ENCODE measurements at regions not wholly inside any gene's neighbourhood (a gene's known extent, or its start where the extent isn't known, plus 50 kb on each side); places are given as distances from the start of the nearest gene placed in this dataset.
"Not testable (repeated sequence)": the region's sequence is repeated elsewhere in the genome, so short reads cannot be mapped to it uniquely, and the experiment has no call there.

DNA sequence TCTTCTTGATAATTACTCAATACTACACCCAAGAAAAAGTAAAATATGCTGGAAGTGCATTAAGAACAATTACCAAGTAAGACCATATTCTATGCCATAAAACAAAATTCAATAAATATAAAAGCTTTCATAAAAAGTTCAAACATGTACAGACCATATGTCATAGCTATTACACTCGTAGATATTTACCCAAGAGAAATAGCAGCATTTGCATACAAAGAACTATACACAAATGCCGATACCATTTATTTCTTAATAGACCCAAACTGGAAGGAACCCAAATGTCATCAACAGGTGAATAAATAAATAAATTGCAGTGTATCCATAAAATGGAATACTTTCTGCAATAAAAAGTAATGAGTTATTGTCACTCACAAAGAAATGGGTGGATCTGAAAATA lies 78.3 kb upstream of the SLC16A7 start:
- Histone ChIP-seq H3K27me3 (ENCODE audit: control insufficient read depth in 1 of 2, insufficient read depth in 2 of 2, low read length in 2 of 2) (no peaks in the 10 kb centered on the region), H3K4me1 (ENCODE audit: insufficient read depth, low read length) (no peaks in the 10 kb centered on the region), H3K4me3 (ENCODE audit: low read depth in 1 of 2, low read length in 2 of 2) (no peak overlapping the region), H3K36me3 (ENCODE audit: insufficient read depth, low read length) (no peaks in the 10 kb centered on the region), H3K9ac (ENCODE audit: low read length) (no peak overlapping the region), H3K27ac (ENCODE audit: low read depth, low read length) (no peak overlapping the region), H3K9me3 (ENCODE audit: low read length) (no peaks in the 10 kb centered on the region)

DNA sequence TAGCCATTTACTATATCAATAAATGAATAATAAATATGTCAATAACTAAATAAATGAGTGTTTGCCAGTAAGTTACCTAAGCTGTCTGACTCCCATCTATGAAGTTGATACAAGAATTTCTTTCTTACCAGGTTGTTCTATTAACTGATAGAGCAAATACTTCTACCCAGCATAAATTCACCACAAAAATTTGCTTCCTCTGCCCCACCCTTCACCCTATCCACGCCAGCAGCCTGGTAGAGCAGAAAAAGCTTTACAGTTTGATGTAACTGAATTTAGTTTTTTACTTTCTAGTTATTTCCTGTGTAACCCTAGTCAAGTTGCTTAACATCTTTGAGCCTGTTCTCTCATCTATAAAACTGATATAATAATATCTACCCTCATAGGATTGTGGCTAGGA lies 94.9 kb upstream of the SLC16A7 start:
- no peak overlapping the region for H3K4me3 ChIP-seq (ENCODE audit: low read depth in 1 of 2, low read length in 2 of 2)
- H3K4me1 ChIP-seq (ENCODE audit: insufficient read depth, low read length), result no peaks in the 10 kb centered on the region
- H3K9ac ChIP-seq (ENCODE audit: low read length), result no peak overlapping the region
- no peaks in the 10 kb centered on the region for H3K27me3 ChIP-seq (ENCODE audit: control insufficient read depth in 1 of 2, insufficient read depth in 2 of 2, low read length in 2 of 2)
- H3K9me3 ChIP-seq (ENCODE audit: low read length), result no peaks in the 10 kb centered on the region
- no peak overlapping the region for H3K27ac ChIP-seq (ENCODE audit: low read depth, low read length)
- no peaks in the 10 kb centered on the region for H3K36me3 ChIP-seq (ENCODE audit: insufficient read depth, low read length)

DNA sequence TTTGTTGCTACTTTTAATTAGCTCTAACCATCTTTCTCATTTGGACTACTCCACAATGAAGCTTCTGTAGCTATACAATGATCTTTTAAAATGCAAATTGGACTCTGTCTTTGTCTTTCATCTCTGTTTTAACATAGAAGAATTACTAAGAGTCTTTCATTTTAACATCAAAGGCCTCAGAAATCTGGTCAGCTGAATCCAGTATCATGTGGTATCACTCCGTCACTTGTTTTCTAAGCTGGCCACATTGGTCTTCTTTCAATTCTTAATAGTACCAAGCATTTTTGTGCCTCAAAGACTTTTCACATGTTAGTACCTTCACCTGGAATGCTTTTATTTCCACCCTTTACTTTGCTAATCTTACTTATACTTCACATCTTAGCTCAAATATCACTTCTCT lies 95.5 kb upstream of the SLC16A7 start:
- no peak overlapping the region for H3K9ac ChIP-seq (ENCODE audit: low read length)
- H3K27me3 ChIP-seq (ENCODE audit: control insufficient read depth in 1 of 2, insufficient read depth in 2 of 2, low read length in 2 of 2), result no peaks in the 10 kb centered on the region
- H3K36me3 ChIP-seq (ENCODE audit: insufficient read depth, low read length), result no peaks in the 10 kb centered on the region
- no peak overlapping the region for H3K4me3 ChIP-seq (ENCODE audit: low read depth in 1 of 2, low read length in 2 of 2)
- no peak overlapping the region for H3K27ac ChIP-seq (ENCODE audit: low read depth, low read length)
- no peaks in the 10 kb centered on the region for H3K4me1 ChIP-seq (ENCODE audit: insufficient read depth, low read length)
- no peaks in the 10 kb centered on the region for H3K9me3 ChIP-seq (ENCODE audit: low read length)

DNA sequence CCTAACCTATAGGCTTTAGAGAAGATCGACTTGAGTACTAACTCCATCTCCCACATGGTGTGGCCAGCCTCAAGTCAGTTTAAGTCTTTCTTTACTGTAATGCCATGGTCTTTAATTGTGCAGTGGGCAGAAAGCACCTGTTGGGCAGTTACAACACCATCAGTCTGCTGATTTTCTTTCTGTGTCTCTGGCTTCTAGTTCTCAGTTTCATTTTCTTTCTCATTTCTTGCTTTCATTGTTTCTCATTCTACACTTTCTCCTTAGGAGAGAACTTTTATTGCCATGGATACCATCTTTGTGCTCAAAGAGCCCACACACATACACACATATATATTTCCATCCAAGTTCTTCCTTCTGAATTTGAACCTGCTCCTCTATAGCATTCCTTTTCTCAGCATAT lies 96.1 kb upstream of the SLC16A7 start:
- Histone ChIP-seq H3K4me1 (ENCODE audit: insufficient read depth, low read length) (no peaks in the 10 kb centered on the region), H3K36me3 (ENCODE audit: insufficient read depth, low read length) (no peaks in the 10 kb centered on the region), H3K27ac (ENCODE audit: low read depth, low read length) (no peak overlapping the region), H3K4me3 (ENCODE audit: low read depth in 1 of 2, low read length in 2 of 2) (no peak overlapping the region), H3K9ac (ENCODE audit: low read length) (no peak overlapping the region), H3K27me3 (ENCODE audit: control insufficient read depth in 1 of 2, insufficient read depth in 2 of 2, low read length in 2 of 2) (no peaks in the 10 kb centered on the region), H3K9me3 (ENCODE audit: low read length) (no peaks in the 10 kb centered on the region)

DNA sequence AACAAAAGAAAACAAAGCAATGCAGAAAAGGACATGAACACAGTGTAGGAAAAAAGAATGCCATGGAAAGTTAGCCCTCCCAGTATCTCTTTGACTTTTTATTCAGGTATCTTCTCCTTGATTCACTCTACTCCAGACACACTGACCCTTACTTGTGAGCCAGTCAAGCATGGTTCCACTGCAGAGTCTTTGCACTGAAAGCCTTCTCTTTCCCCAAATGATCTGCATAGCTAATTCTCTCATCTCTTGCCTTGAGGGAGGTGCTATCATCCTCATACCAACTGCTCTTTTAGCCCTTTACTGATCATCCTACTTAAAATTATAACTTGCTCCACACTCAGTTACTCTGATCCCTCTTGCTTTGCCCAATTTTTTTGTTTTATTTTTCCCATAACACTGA lies 101.2 kb upstream of the SLC16A7 start:
- Histone ChIP-seq H3K27ac (ENCODE audit: low read depth, low read length) (no peak overlapping the region), H3K9ac (ENCODE audit: low read length) (no peak overlapping the region), H3K27me3 (ENCODE audit: control insufficient read depth in 1 of 2, insufficient read depth in 2 of 2, low read length in 2 of 2) (no peaks in the 10 kb centered on the region), H3K4me3 (ENCODE audit: low read depth in 1 of 2, low read length in 2 of 2) (no peak overlapping the region), H3K4me1 (ENCODE audit: insufficient read depth, low read length) (no peaks in the 10 kb centered on the region), H3K9me3 (ENCODE audit: low read length) (no peaks in the 10 kb centered on the region), H3K36me3 (ENCODE audit: insufficient read depth, low read length) (no peaks in the 10 kb centered on the region)

DNA sequence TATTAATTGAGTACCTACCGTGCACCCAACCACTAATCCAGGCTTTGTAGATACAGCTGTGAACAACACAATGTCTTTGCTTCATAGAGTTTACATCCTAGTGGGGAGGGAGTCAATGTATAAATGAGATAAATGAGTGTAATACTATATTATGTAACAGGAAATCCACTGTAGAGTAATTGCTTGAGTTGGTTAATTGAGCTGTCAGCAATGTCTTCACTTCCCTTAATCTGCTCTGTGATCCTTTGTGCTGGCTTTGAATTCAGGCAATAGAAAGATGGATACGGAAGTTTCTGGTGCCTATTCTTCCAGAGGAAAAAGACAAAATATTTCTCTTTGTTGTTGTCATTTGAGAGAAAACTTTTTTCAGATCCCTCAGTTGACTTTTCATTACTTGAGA lies 104.0 kb upstream of the SLC16A7 start:
- Histone ChIP-seq H3K27ac (ENCODE audit: low read depth, low read length) (no peak overlapping the region), H3K9me3 (ENCODE audit: low read length) (no peaks in the 10 kb centered on the region), H3K4me1 (ENCODE audit: insufficient read depth, low read length) (no peaks in the 10 kb centered on the region), H3K27me3 (ENCODE audit: control insufficient read depth in 1 of 2, insufficient read depth in 2 of 2, low read length in 2 of 2) (no peaks in the 10 kb centered on the region), H3K36me3 (ENCODE audit: insufficient read depth, low read length) (no peaks in the 10 kb centered on the region), H3K9ac (ENCODE audit: low read length) (no peak overlapping the region), H3K4me3 (ENCODE audit: low read depth in 1 of 2, low read length in 2 of 2) (no peak overlapping the region)

GRCh38 chr12:59486827-59487226 lies 109.0 kb upstream of the SLC16A7 start:
- Histone ChIP-seq H3K9ac (ENCODE audit: low read length) (no peak overlapping the region), H3K36me3 (ENCODE audit: insufficient read depth, low read length) (no peaks in the 10 kb centered on the region), H3K27ac (ENCODE audit: low read depth, low read length) (no peak overlapping the region), H3K4me3 (ENCODE audit: low read depth in 1 of 2, low read length in 2 of 2) (no peak overlapping the region), H3K4me1 (ENCODE audit: insufficient read depth, low read length) (no peaks in the 10 kb centered on the region), H3K9me3 (ENCODE audit: low read length) (no peaks in the 10 kb centered on the region), H3K27me3 (ENCODE audit: control insufficient read depth in 1 of 2, insufficient read depth in 2 of 2, low read length in 2 of 2) (no peaks in the 10 kb centered on the region)

GRCh38 chr12:59484575-59484974 lies 111.3 kb upstream of the SLC16A7 start:
- H3K4me1 ChIP-seq (ENCODE audit: insufficient read depth, low read length), result no peaks in the 10 kb centered on the region
- no peak overlapping the region for H3K4me3 ChIP-seq (ENCODE audit: low read depth in 1 of 2, low read length in 2 of 2)
- no peak overlapping the region for H3K27ac ChIP-seq (ENCODE audit: low read depth, low read length)

DNA sequence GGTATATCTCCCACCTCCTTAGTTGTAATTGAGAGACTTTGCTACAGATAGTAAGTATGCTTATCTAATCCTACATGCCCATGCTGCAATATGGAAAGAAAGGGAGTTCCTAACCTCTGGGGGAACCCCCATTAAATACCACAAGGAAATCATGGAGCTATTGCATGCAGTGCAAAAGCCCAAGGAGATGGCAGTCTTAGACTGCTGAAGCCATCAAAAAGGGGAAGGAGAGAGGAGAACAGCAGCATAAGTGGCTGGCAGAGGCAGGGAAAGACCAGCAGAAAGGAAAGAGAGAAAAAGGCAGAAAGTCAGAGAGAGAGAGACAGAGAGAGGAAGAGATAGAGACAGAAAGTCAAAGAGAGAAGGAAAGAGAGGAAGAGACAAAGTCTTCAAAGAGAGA lies 121.6 kb upstream of the SLC16A7 start:
- H3K27ac ChIP-seq (ENCODE audit: low read depth, low read length); H3K27me3 ChIP-seq (ENCODE audit: control insufficient read depth in 1 of 2, insufficient read depth in 2 of 2, low read length in 2 of 2); H3K36me3 ChIP-seq (ENCODE audit: insufficient read depth, low read length); H3K4me3 ChIP-seq (ENCODE audit: low read depth in 1 of 2, low read length in 2 of 2); H3K4me1 ChIP-seq (ENCODE audit: insufficient read depth, low read length); H3K9me3 ChIP-seq (ENCODE audit: low read length); H3K9ac ChIP-seq (ENCODE audit: low read length): not testable (repeated sequence)

More at GRCh38 chr12:59484575-59484974, 111.3 kb upstream of the SLC16A7 start:
- Histone ChIP-seq H3K9me3 (ENCODE audit: low read length) (no peaks in the 10 kb centered on the region), H3K9ac (ENCODE audit: low read length) (no peak overlapping the region), H3K36me3 (ENCODE audit: insufficient read depth, low read length) (no peaks in the 10 kb centered on the region), H3K27me3 (ENCODE audit: control insufficient read depth in 1 of 2, insufficient read depth in 2 of 2, low read length in 2 of 2) (no peaks in the 10 kb centered on the region)

DNA sequence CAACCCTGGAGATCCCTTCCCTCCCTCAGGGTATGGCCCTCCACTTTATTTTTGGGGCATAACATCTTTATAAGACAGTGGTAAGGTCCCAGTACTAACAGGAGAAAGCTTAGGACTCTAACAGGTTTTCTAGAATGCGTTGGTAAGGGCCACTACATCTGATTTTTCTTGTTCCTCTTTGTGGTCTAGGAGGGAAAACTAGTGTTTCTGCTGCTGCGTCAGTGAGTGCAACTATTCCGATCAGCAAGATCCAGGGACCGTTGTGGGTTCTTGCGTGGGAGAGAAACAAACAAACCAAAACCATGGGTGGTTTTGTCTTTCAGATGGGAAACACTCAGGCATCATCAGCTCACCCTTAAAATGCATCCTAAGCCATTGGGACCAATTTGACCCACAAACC lies 123.6 kb upstream of the SLC16A7 start:
- Histone ChIP-seq H3K9me3 (ENCODE audit: low read length) (no peaks in the 10 kb centered on the region), H3K27me3 (ENCODE audit: control insufficient read depth in 1 of 2, insufficient read depth in 2 of 2, low read length in 2 of 2) (no peaks in the 10 kb centered on the region), H3K4me1 (ENCODE audit: insufficient read depth, low read length) (no peaks in the 10 kb centered on the region), H3K4me3 (ENCODE audit: low read depth in 1 of 2, low read length in 2 of 2) (no peak overlapping the region), H3K9ac (ENCODE audit: low read length) (no peak overlapping the region), H3K36me3 (ENCODE audit: insufficient read depth, low read length) (no peaks in the 10 kb centered on the region), H3K27ac (ENCODE audit: low read depth, low read length) (no peak overlapping the region)

- Histone ChIP-seq H3K4me3 (ENCODE audit: low read depth in 1 of 2, low read length in 2 of 2) (no peak overlapping the region), H3K27me3 (ENCODE audit: control insufficient read depth in 1 of 2, insufficient read depth in 2 of 2, low read length in 2 of 2) (no peaks in the 10 kb centered on the region), H3K36me3 (ENCODE audit: insufficient read depth, low read length) (no peaks in the 10 kb centered on the region), H3K27ac (ENCODE audit: low read depth, low read length) (no peak overlapping the region), H3K4me1 (ENCODE audit: insufficient read depth, low read length) (no peaks in the 10 kb centered on the region), H3K9ac (ENCODE audit: low read length) (no peak overlapping the region), H3K9me3 (ENCODE audit: low read length) (no peaks in the 10 kb centered on the region)
Measured at GRCh38 chr12:59459966-59460660, 135.7 kb upstream of the SLC16A7 start.

DNA sequence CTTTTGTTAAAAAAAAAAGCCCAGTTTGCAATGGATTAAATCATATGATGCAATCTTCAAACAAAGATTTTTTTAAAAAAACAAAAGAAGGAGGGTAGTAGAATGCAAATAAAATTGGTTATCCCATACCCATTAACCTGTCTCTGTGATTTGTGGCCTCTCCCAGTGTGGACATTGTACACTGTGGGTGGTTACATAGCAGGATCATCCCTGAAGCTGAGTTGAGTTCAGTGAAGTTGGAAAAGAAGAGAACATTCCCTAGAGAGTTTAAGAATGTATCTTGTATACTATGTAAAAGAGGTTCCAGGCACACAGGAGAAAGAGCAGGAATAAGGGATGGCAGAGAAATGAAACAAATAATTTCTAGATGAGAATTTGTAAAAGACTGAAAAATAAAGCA lies 142.4 kb upstream of the SLC16A7 start:
- no peaks in the 10 kb centered on the region for H3K27me3 ChIP-seq (ENCODE audit: control insufficient read depth in 1 of 2, insufficient read depth in 2 of 2, low read length in 2 of 2)
- no peak overlapping the region for H3K27ac ChIP-seq (ENCODE audit: low read depth, low read length)
- H3K9me3 ChIP-seq (ENCODE audit: low read length), result no peaks in the 10 kb centered on the region
- H3K36me3 ChIP-seq (ENCODE audit: insufficient read depth, low read length), result no peaks in the 10 kb centered on the region
- H3K9ac ChIP-seq (ENCODE audit: low read length), result no peak overlapping the region
- no peak overlapping the region for H3K4me3 ChIP-seq (ENCODE audit: low read depth in 1 of 2, low read length in 2 of 2)
- H3K4me1 ChIP-seq (ENCODE audit: insufficient read depth, low read length), result no peaks in the 10 kb centered on the region

Measured in muscle layer of colon (tissue), 2 donors.